ENCODE measurements at regions not wholly inside any gene's neighbourhood (a gene's known extent, or its start where the extent isn't known, plus 50 kb on each side); places are given as distances from the start of the nearest gene placed in this dataset.

DNA sequence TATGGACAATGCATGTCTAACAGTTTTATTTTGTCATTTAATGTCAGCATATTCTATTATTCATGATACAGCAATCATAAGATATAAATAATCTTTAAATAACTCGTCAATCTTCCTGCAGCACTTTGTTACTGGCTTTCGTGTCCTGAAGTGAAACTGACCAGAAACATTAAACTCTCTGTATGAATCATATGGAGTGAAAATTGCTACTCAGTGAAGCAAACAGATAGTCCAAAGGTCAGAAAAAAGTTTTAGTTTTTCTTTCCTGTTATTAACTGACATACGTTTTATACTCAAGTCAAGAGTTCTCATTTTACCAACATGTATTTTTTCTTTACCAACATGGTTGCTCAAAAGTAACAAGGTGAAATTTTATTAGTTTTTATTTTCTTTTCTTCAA, 106.8 kb upstream of the GALNT5 start:
- TF ChIP-seq, protein P1, sequence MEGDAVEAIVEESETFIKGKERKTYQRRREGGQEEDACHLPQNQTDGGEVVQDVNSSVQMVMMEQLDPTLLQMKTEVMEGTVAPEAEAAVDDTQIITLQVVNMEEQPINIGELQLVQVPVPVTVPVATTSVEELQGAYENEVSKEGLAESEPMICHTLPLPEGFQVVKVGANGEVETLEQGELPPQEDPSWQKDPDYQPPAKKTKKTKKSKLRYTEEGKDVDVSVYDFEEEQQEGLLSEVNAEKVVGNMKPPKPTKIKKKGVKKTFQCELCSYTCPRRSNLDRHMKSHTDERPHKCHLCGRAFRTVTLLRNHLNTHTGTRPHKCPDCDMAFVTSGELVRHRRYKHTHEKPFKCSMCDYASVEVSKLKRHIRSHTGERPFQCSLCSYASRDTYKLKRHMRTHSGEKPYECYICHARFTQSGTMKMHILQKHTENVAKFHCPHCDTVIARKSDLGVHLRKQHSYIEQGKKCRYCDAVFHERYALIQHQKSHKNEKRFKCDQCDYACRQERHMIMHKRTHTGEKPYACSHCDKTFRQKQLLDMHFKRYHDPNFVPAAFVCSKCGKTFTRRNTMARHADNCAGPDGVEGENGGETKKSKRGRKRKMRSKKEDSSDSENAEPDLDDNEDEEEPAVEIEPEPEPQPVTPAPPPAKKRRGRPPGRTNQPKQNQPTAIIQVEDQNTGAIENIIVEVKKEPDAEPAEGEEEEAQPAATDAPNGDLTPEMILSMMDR (IDR thresholded peaks at IDR 0.05; ENCODE audit: control insufficient read depth, extremely low read depth, insufficient read depth), result no peak
- DNase-seq (ENCODE audit: low read depth), result no peak
- H3K4me3 ChIP-seq (ENCODE audit: low read depth, low read length), result no peak overlapping the region

DNA sequence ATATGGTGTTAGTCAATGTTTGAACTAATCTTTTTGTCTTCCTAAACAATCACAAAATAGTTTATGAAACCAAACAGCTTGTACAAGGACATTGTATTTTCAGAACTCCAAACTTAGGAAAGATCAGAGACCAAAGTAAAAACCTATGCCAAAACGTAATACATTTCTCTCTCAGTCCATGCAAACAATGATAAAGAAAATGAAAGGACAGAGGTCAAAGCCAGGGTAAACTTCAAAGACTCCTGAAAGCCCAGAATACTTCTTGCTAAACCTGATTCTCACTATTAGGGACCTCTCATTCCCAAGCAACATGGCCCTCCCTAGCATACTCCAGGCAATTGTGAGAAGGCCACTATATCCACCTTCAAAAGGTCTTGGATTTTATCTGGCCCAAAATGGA, 105.1 kb upstream of the GALNT5 start:
- TF ChIP-seq, protein P1 (IDR thresholded peaks at IDR 0.05; ENCODE audit: control insufficient read depth, extremely low read depth, insufficient read depth), result no peak
- no peak for DNase-seq (ENCODE audit: low read depth)
- H3K4me3 ChIP-seq (ENCODE audit: low read depth, low read length), result no peak overlapping the region

DNA sequence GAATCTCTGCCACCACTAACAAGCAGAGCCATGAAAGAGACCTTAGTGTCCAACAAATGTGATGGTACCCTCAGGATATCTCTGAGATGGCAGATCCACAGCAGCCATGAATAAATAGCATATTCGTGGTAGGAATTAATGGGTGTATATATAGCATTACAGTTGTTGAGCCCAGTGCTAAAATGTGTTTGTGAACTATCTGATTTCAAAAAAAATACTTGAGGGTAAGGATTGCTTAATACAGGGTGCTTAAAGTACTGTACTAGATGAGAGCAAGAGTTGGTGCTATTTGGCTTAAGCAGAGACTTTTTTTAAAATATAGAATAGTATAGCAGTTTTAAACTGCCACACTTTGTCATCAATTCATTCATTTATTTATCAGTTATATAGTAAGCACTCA, 101.5 kb upstream of the GALNT5 start:
- no peak overlapping the region for H3K4me3 ChIP-seq (ENCODE audit: low read depth, low read length)
- no peak for DNase-seq (ENCODE audit: low read depth)
- TF ChIP-seq, protein P1 (IDR thresholded peaks at IDR 0.05; ENCODE audit: control insufficient read depth, extremely low read depth, insufficient read depth), result no peak

DNA sequence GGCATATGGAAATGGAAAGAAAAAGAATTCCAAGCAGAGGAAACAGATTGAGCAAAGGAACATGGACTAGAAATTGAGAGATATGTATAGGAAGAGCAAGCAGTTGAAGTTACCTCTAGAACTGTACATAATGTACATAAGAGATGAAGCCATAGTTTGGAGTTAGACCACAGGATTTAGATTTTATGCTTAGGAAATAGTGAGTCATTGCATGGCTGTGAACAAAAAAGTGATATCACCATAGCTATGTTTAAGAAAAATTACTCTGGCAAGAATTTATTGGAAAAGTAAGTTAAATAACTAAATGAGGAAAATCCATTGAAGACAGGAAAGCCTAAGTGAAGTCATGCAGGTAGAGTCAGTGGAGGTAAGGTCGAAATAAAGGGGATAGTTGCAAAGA, 99.4 kb upstream of the GALNT5 start:
- no peak for DNase-seq (ENCODE audit: low read depth)
- no peak overlapping the region for H3K4me3 ChIP-seq (ENCODE audit: low read depth, low read length)
- TF ChIP-seq, protein P1 (IDR thresholded peaks at IDR 0.05; ENCODE audit: control insufficient read depth, extremely low read depth, insufficient read depth), result no peak

- TF ChIP-seq, protein P1 (IDR thresholded peaks at IDR 0.05; ENCODE audit: control insufficient read depth, extremely low read depth, insufficient read depth), result no peak
- no peak for DNase-seq (ENCODE audit: low read depth)
These were observed 98.1 kb upstream of the GALNT5 start for GRCh38 chr2:157159221-157159934.

DNA sequence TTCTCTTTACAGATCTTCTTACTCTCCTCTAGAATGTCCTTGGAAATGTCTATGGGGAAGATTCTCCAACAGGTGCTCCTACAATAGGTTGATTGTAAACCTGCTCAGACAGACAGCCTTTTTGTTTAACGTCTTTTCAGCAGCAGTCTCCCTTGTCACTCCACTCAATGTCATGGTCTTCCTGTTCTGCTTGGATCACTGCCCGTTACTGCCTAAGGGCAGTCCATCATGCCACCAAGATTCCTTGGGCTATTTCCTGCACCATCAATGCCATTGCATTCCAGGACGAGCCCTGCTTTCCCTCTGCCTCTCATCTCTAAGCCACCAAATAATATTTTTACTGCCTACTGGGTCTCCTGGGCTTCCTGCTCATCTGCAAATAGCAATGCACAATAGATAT, 97.4 kb upstream of the GALNT5 start:
- no peak overlapping the region for H3K4me3 ChIP-seq (ENCODE audit: low read depth, low read length)
- no peak for DNase-seq (ENCODE audit: low read depth)
- TF ChIP-seq, protein P1 (IDR thresholded peaks at IDR 0.05; ENCODE audit: control insufficient read depth, extremely low read depth, insufficient read depth), result no peak

More at GRCh38 chr2:157159221-157159934, 98.1 kb upstream of the GALNT5 start:
- no peak overlapping the region for H3K4me3 ChIP-seq (ENCODE audit: low read depth, low read length)

DNA sequence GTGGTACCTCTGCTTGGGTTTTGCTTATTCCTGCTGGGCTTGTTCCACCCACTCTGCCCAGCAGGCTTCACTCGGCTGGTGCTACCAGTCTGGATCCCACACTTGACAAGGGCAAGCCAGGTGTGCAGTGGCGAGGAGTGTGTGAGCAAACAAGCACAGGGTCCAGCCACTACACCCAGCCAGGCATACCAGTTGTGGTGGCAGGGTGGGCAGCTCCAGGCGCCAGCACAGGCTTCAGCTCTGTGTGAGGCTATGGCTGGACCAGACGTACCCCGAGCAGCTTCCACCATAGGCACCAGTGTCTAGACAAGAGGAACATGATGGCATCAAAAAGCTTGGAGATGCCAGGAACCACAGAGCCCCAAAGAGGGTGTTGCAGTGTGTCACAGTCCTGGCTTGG, 93.1 kb upstream of the GALNT5 start:
- no peak overlapping the region for H3K4me3 ChIP-seq (ENCODE audit: low read depth, low read length)
- TF ChIP-seq, protein P1 (IDR thresholded peaks at IDR 0.05; ENCODE audit: control insufficient read depth, extremely low read depth, insufficient read depth), result no peak

More for the DNA sequence above, 93.1 kb upstream of the GALNT5 start:
- DNase-seq (ENCODE audit: low read depth), result no peak
